Glutamatergic neuron (in vitro differentiated cells): ENCODE measurements at regions not wholly inside any gene's neighbourhood (a gene's known extent, or its start where the extent isn't known, plus 50 kb on each side); places are given as distances from the start of the nearest gene placed in this dataset.

Experiments
- DNase-seq: peaks from one replicate; pipeline ENCODE4 v3.0.0; 2022
- H3K27ac Mint-ChIP-seq: one replicate; pipeline ENCODE4 v1.8.0; 2020; ENCODE audit warnings: mild to moderate bottlenecking, mixed read lengths, inconsistent platforms; ENCODE audit not compliant: unreplicated experiment
- H3K27me3 Mint-ChIP-seq: one replicate; pipeline ENCODE4 v1.8.0; 2020; ENCODE audit warnings: mild to moderate bottlenecking, moderate library complexity, mixed read lengths, inconsistent platforms; ENCODE audit not compliant: unreplicated experiment
- H3K36me3 Mint-ChIP-seq: one replicate; pipeline ENCODE4 v1.8.0; 2020; ENCODE audit warnings: mild to moderate bottlenecking, mixed read lengths, inconsistent platforms; ENCODE audit not compliant: unreplicated experiment
- H3K4me1 Mint-ChIP-seq: one replicate; pipeline ENCODE4 v1.8.0; 2020; ENCODE audit warnings: mild to moderate bottlenecking, low read depth, mixed read lengths, inconsistent platforms; ENCODE audit not compliant: unreplicated experiment
- H3K4me3 Mint-ChIP-seq: one replicate; pipeline ENCODE4 v1.8.0; 2020; ENCODE audit warnings: mild to moderate bottlenecking, mixed read lengths, inconsistent platforms; ENCODE audit not compliant: unreplicated experiment
- H3K9me3 Mint-ChIP-seq: one replicate; pipeline ENCODE4 v1.8.0; 2020; ENCODE audit warnings: mild to moderate bottlenecking, moderate library complexity, mixed read lengths, inconsistent platforms; ENCODE audit not compliant: unreplicated experiment
- TF ChIP-seq, protein P1 (sequence below): fragments of 200-600 bp; sonication (generic); IDR thresholded peaks from one replicate; pipeline ENCODE4 v1.5.0; 2021; ENCODE audit not compliant: partially characterized antibody, unreplicated experiment

DNA sequence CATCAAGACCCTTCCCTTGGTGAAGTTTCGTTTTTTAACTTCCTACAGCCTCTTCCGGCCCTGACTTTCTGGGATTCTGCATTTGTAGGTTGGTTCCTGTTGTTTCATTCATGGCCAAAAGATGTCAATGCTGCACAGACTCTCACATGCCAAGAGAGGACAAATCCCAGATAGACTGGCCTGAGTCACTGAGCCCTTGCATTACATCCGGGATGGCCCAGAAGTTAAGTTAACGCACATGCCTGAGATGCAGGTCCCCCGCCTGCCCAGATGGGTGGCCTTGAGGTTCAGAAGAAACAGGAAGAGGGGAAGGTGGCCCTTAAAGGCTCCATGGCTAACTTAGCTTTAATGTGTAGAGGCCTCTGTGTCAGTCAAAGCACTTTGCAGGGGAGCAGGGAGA is 51.6 kb upstream of the SRGAP3 start:
- H3K9me3 Mint-ChIP-seq = peaks cover 4% of the 10 kb centered on the region
- peaks cover 7% of the 10 kb centered on the region for H3K36me3 Mint-ChIP-seq
- H3K27ac Mint-ChIP-seq = no peak overlapping the region
- peaks cover 11% of the 10 kb centered on the region for H3K4me1 Mint-ChIP-seq
- H3K27me3 Mint-ChIP-seq = peaks cover 4% of the 10 kb centered on the region
- TF ChIP-seq, protein P1, sequence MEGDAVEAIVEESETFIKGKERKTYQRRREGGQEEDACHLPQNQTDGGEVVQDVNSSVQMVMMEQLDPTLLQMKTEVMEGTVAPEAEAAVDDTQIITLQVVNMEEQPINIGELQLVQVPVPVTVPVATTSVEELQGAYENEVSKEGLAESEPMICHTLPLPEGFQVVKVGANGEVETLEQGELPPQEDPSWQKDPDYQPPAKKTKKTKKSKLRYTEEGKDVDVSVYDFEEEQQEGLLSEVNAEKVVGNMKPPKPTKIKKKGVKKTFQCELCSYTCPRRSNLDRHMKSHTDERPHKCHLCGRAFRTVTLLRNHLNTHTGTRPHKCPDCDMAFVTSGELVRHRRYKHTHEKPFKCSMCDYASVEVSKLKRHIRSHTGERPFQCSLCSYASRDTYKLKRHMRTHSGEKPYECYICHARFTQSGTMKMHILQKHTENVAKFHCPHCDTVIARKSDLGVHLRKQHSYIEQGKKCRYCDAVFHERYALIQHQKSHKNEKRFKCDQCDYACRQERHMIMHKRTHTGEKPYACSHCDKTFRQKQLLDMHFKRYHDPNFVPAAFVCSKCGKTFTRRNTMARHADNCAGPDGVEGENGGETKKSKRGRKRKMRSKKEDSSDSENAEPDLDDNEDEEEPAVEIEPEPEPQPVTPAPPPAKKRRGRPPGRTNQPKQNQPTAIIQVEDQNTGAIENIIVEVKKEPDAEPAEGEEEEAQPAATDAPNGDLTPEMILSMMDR = no peak
- no peak overlapping the region for H3K4me3 Mint-ChIP-seq
- DNase-seq = no peak

DNA sequence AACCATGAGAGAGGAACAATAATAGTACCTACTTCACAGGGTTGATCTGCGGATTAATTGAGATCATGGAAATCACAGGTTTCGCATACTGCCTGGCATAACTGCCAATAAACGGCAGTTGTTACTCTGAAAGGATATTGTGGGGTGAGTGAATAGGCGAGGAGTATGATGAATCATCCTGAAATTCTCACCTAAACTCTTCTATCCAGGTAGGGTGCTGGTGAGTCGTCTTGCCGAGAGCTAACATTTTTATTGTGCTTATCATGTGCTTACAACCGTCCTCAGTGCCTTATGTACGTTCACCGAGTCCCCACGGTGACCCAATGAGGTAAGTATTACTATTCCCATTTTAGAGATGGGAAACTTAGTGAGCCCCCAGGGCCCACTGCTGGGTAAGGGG is 52.4 kb upstream of the SRGAP3 start:
- peak overlapping the region; percentile 76 for H3K4me3 Mint-ChIP-seq
- peaks cover 11% of the 10 kb centered on the region for H3K4me1 Mint-ChIP-seq
- DNase-seq = no peak
- H3K36me3 Mint-ChIP-seq = peaks cover 7% of the 10 kb centered on the region
- H3K27me3 Mint-ChIP-seq = peaks cover 4% of the 10 kb centered on the region
- peaks cover 4% of the 10 kb centered on the region for H3K9me3 Mint-ChIP-seq
- TF ChIP-seq, protein P1 = no peak
- H3K27ac Mint-ChIP-seq = peak overlapping the region; percentile 62

GRCh38 chr3:9302425-9303181 is 53.2 kb upstream of the SRGAP3 start:
- Mint-ChIP-seq H3K4me3 (peak overlapping the region; percentile 76), H3K9me3 (peaks cover 4% of the 10 kb centered on the region), H3K27ac (no peak overlapping the region)

DNA sequence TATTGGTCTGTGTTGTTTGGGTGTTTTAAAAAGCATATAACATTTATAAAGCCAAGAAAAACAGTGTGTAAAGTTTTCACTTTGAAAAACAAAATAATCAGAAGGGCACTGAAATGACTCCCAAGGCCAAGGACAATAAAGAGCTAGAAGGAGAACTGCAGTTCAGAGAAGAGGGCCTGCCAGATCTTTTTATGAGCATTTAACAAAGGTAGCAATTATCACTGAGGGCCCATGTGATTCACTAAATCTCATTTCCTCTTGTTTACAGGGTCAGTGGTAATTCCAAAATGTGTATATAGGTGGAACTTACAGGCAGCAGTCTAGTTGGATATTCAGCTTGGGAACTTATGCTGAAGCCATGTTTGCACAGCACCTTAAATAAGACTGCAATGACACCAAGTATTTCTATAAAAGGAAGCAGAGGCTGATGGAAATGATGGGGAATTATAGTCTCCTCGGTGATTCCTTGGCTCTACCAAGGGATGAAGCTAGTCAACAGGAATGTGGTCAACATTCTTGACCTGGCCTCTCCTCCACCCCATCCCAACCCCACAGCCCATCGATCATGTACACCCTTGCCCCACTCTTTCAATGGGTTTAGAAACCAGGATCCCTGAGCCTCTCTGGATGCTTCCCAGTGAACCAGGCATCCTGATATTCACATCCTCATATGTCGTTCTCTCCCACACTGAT is 54.4 kb upstream of the THUMPD3 start:
- Mint-ChIP-seq H3K9me3 (no peaks in the 10 kb centered on the region), H3K27ac (no peak overlapping the region), H3K27me3 (peaks cover 4% of the 10 kb centered on the region), H3K36me3 (no peaks in the 10 kb centered on the region), H3K4me3 (no peak overlapping the region), H3K4me1 (peaks cover 4% of the 10 kb centered on the region)
- DNase-seq = no peak
- TF ChIP-seq, protein P1 = no peak

More at GRCh38 chr3:9302425-9303181, 53.2 kb upstream of the SRGAP3 start:
- peak; percentile 91 for DNase-seq
- peaks cover 11% of the 10 kb centered on the region for H3K4me1 Mint-ChIP-seq
- H3K36me3 Mint-ChIP-seq = peaks cover 7% of the 10 kb centered on the region
- H3K27me3 Mint-ChIP-seq = peaks cover 4% of the 10 kb centered on the region
- TF ChIP-seq, protein P1 = peak; percentile 93

GRCh38 chr3:9310043-9310442 is 52.8 kb upstream of the THUMPD3 start:
- no peak overlapping the region for H3K27ac Mint-ChIP-seq
- no peaks in the 10 kb centered on the region for H3K4me1 Mint-ChIP-seq
- DNase-seq = no peak
- no peak overlapping the region for H3K4me3 Mint-ChIP-seq
- peaks cover 4% of the 10 kb centered on the region for H3K27me3 Mint-ChIP-seq
- no peaks in the 10 kb centered on the region for H3K9me3 Mint-ChIP-seq
- TF ChIP-seq, protein P1 = no peak
- H3K36me3 Mint-ChIP-seq = no peaks in the 10 kb centered on the region
